SJCRH30 (cell line): ENCODE measurements at regions not wholly inside any gene's neighbourhood (a gene's known extent, or its start where the extent isn't known, plus 50 kb on each side); places are given as distances from the start of the nearest gene placed in this dataset.
"Not testable (repeated sequence)": the region's sequence is repeated elsewhere in the genome, so short reads cannot be mapped to it uniquely, and the experiment has no call there.

Experiments
- DNase-seq, 2 experiments: peaks; one replicate each; pipeline ENCODE4 v3.0.0-alpha.2; 2015 to 2020
- H3K27ac ChIP-seq: fragments of 250-450 bp; sonication (Bioruptor Pico); 2 replicates; pipeline ENCODE4 v1.5.1; 2020; ENCODE audit warnings: mild to moderate bottlenecking, moderate library complexity
- H3K27me3 ChIP-seq: fragments of 250-450 bp; sonication (Bioruptor Pico); 2 replicates; pipeline ENCODE4 v1.5.1; 2020; ENCODE audit warnings: mild to moderate bottlenecking, moderate library complexity
- H3K36me3 ChIP-seq: fragments of 250-450 bp; sonication (Bioruptor Pico); 2 replicates; pipeline ENCODE4 v1.5.1; 2020; ENCODE audit warnings: mild to moderate bottlenecking, moderate library complexity
- H3K4me1 ChIP-seq: fragments of 250-450 bp; sonication (Bioruptor Pico); 2 replicates; pipeline ENCODE4 v1.5.1; 2020; ENCODE audit warnings: mild to moderate bottlenecking, moderate library complexity
- H3K4me3 ChIP-seq: fragments of 250-450 bp; sonication (Bioruptor Pico); 2 replicates; pipeline ENCODE4 v1.5.1; 2020; ENCODE audit warnings: mild to moderate bottlenecking, moderate library complexity
- H3K9me3 ChIP-seq: fragments of 250-450 bp; sonication (Bioruptor Pico); replicated peaks from 2 replicates; pipeline ENCODE4 v1.5.1; 2020; ENCODE audit warnings: mild to moderate bottlenecking, moderate library complexity

DNA sequence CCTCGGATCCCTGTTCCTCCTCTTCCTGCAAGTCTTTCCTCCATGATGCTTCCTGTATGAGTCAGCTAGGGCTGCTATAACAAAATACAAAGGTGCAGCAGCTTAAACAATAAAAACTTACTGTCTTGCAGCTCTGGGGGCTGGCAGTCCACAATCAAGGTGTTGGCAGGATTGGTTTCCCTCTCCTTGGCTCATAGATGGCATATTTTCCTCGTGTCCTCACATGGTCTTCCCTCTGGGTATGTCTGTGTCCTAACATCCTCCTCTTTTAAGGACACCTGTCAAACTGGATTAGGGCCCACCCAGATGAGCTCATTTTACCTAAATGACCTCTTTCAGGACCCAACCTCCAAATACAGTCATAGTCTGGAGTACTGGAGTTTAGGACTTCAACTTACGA lies 117.5 kb downstream of the MED10 start:
- Histone ChIP-seq H3K9me3 (no peaks in the 10 kb centered on the region), H3K4me3 (no peak overlapping the region), H3K27ac (no peak overlapping the region), H3K4me1 (no peaks in the 10 kb centered on the region), H3K27me3 (no peaks in the 10 kb centered on the region), H3K36me3 (no peaks in the 10 kb centered on the region)
- no peak for DNase-seq

DNA sequence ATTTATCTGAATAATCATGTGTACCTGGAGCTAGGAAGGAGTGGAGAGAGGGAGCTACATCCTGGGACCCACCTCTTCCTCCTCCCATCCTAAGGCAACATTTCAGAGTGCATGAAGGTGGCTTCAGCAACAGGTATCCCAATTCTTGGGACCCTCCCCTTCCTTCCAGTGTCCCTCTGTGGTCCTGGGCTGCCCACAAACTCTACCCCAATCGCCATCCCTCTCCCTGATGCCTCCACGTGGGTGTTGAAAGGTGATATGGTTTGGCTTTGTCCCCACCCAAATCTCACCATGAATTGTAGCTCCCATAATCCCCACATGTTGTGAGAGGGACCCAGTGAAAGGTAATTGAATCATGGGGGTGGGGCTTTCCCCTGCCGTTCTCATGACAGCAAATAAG lies 121.4 kb downstream of the MED10 start:
- no peak overlapping the region for H3K4me3 ChIP-seq
- H3K27me3 ChIP-seq: no peaks in the 10 kb centered on the region
- no peaks in the 10 kb centered on the region for H3K9me3 ChIP-seq
- no peak for DNase-seq
- H3K27ac ChIP-seq: no peak overlapping the region
- no peaks in the 10 kb centered on the region for H3K36me3 ChIP-seq
- H3K4me1 ChIP-seq: no peaks in the 10 kb centered on the region

DNA sequence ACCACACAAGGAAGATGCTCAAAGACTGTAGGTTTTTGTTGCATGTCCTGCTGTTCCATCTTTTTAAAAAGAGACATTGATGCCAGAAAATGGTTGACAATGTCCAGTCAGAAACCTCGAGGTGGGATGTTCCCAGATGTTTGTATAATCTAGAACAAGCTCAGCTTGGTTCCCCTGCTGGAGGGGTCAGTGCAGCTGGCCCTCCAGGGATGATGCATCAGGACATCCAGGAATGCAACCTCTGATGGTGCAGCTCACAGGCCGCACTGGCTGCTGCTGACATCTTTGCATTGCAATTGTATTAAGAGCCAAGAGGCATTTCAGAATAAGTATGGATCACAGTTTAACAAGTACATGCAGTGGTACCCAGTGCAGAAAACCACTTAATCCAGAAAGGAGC lies 122.4 kb downstream of the MED10 start:
- Histone ChIP-seq H3K4me3 (no peak overlapping the region), H3K4me1 (no peaks in the 10 kb centered on the region), H3K9me3 (no peaks in the 10 kb centered on the region), H3K27me3 (no peaks in the 10 kb centered on the region), H3K36me3 (no peaks in the 10 kb centered on the region), H3K27ac (no peak overlapping the region)
- no peak for DNase-seq

DNA sequence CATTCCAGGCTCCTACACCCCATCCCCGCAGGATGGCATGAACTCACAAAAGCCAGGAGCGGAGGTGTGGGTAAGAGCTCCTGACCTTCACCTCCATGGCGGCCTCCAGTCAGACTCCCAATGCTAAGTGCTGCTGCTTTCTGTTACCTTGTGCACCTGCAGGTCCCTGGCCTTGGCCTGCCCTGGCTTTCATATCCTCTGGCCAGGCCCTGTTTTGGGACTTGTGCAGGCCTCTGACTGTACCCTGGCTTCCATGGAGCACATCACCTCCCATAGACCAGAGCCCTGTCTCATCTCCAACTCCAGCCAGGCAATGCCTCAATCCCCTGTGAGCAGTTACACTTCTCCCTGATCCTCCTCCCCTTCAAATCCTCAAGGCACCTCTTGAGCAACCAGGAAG lies 124.5 kb downstream of the MED10 start:
- Histone ChIP-seq H3K4me3 (no peak overlapping the region), H3K27me3 (no peaks in the 10 kb centered on the region), H3K36me3 (no peaks in the 10 kb centered on the region), H3K4me1 (no peaks in the 10 kb centered on the region), H3K9me3 (no peaks in the 10 kb centered on the region), H3K27ac (no peak overlapping the region)
- DNase-seq: no peak

DNA sequence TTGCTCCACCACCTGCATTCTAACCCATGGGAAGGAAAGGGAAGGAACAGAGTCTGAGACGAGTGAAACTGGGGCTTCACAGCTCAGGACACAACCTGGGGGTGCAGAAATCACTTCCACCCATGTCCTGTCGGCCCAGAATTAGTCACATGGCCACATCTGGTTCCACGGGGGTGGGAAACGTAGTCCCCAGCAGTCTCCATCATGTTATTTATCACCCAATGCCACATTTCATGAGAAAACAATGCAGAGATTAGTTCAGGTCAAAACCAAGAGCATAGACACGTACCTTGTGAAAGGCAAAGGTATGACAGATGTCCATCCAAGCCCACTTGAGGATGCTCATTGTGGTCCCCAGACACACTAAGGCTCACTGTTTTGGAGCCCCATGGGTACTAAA lies 125.1 kb downstream of the MED10 start:
- Histone ChIP-seq H3K27me3 (no peaks in the 10 kb centered on the region), H3K36me3 (no peaks in the 10 kb centered on the region), H3K4me3 (no peak overlapping the region), H3K27ac (no peak overlapping the region), H3K4me1 (no peaks in the 10 kb centered on the region), H3K9me3 (no peaks in the 10 kb centered on the region)
- DNase-seq: no peak

DNA sequence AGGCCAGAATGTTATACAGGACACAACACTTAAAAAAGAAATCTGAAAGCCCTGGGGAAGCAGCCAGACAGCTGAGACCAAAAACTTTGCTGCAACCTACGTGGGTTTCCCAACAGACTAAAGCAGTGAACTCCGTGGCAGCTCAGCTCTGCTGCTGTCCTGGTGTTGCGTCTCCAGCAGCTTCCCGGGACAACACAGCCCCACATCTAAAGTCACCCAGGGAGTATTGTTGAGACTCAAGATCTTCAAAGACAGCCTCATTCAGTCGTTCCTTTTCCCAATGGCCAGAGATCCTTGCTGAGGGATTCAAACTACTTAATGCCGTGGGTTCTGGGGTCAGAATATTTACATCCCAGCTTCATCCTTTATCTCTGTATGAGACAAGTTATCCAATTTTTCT lies 125.8 kb downstream of the MED10 start:
- no peak for DNase-seq

DNA sequence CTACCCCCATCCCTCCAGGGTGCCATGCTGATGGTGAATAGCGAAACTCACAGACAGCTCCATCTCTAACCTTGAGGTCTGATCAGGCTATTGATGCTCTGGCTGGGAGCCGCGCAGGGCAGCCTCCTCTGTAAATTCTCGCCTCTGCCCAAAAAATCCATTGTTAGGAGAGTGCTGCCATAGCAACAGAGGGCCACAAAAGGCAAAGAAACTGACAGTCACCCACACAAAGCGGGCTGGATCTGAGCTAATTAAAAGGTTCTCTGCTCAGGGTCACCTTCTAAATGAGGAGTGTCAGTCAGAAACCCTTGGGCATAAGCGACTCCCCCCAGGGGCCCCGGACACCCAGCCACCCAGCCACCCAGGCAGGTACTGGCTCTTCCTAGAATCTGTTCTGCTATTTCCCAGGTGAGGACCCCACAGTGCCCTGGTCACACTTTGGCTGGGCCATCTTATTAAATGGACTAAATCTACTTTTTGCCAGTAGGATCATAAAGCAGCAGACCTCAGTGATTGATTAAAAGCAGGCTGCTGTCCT lies 126.7 kb downstream of the MED10 start:
- H3K27me3 ChIP-seq: no peaks in the 10 kb centered on the region
- H3K4me1 ChIP-seq: no peaks in the 10 kb centered on the region
- no peaks in the 10 kb centered on the region for H3K9me3 ChIP-seq
- no peaks in the 10 kb centered on the region for H3K36me3 ChIP-seq
- H3K27ac ChIP-seq: no peak overlapping the region
- H3K4me3 ChIP-seq: no peak overlapping the region
- DNase-seq: no peak

More for the DNA sequence above, 125.8 kb downstream of the MED10 start:
- no peaks in the 10 kb centered on the region for H3K36me3 ChIP-seq
- no peak overlapping the region for H3K4me3 ChIP-seq
- no peaks in the 10 kb centered on the region for H3K9me3 ChIP-seq
- H3K27ac ChIP-seq: no peak overlapping the region
- no peaks in the 10 kb centered on the region for H3K4me1 ChIP-seq
- no peaks in the 10 kb centered on the region for H3K27me3 ChIP-seq

DNA sequence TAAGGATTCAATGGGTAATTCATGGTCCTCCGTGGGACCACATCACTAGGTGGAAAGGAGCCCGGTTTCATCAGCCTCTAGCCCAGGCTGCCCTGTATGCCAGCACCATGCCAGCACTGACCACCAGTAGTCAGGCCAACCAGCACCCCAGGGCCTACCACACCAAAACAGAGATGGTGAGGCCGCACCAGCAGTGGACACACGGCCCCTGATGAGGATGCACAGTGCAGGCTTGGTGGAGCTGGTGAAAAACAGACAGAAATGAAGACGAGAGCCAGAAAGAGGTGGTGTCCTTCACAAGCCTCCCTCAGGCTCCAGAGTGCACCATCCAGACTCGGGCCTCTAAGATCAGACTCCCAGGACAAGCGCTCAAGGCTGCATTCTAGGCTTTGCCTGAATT lies 128.2 kb downstream of the MED10 start:
- Histone ChIP-seq H3K4me3 (no peak overlapping the region), H3K9me3 (no peaks in the 10 kb centered on the region), H3K27me3 (no peaks in the 10 kb centered on the region), H3K27ac (no peak overlapping the region), H3K4me1 (no peaks in the 10 kb centered on the region), H3K36me3 (no peaks in the 10 kb centered on the region)
- no peak for DNase-seq

DNA sequence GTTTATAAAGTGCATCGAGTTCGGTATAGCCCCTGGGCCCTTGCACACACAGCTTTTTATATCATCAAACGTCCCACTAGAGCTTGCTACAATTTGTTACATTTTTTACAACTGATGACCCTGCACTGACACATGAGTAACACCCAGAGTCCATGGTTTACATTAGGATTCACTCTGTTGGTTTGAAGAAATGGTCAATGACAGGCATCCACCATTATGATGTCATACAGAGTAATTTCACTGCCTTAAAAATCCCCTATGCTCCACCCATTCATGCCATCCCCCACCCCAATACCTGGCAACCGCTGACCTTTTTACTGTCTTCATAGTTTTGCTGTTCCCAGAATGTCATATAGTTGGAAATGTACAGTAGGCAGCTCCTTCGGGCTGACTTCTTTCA lies 130.2 kb downstream of the MED10 start:
- no peaks in the 10 kb centered on the region for H3K4me1 ChIP-seq
- no peak for DNase-seq
- H3K36me3 ChIP-seq: no peaks in the 10 kb centered on the region
- no peaks in the 10 kb centered on the region for H3K27me3 ChIP-seq
- no peak overlapping the region for H3K4me3 ChIP-seq
- no peak overlapping the region for H3K27ac ChIP-seq
- no peaks in the 10 kb centered on the region for H3K9me3 ChIP-seq

DNA sequence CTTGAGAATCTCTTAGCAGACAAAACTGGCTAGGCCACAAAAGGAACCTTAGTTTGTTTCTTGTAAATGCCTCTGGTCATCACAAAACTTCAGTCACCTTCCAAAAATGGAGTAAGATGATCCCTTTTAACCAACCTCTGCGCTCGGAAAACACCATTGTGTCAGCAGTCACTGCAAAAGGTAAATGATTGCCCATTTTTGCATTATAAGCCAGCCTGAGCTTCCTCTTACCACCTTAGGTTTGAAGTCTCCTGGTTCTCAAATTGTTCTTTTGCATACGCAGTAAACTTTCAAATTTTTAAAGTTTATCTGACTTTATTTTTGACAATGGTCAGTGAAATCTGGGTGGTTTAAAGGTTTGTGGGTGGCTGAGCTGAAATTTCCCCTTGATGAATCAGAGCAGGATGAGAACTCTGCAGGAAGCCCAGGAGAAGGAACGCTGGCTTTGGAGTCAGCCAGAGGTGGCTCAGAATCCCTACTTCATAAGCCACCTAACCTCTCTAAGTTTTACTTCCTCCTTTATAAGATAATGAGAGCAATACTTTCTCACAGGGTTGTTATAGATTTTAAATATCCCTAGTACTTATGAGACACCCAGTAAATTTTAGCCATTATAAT lies 131.4 kb downstream of the MED10 start:
- Histone ChIP-seq H3K9me3 (no peaks in the 10 kb centered on the region), H3K36me3 (no peaks in the 10 kb centered on the region), H3K27me3 (no peaks in the 10 kb centered on the region), H3K4me1 (no peaks in the 10 kb centered on the region), H3K4me3 (no peak overlapping the region), H3K27ac (no peak overlapping the region)
- DNase-seq: no peak

DNA sequence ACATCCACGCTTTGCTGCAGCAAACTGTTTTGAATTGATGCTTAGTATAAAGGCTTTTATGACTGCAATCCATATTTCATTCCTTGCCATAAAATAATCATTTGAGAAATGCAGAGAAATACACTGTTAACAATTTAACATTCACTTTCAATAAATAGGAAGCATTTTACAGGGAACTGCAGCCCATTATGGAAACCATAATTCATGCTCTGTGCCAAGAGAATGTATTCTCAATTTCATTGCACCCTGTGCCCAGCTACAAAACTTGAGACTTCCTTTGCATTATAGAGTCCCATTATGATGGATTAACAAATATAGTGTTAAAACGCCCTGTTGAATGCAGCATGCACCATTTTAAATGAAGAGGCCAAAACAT lies 134.0 kb downstream of the MED10 start:
- Histone ChIP-seq H3K27me3 (no peaks in the 10 kb centered on the region), H3K27ac (no peak overlapping the region), H3K4me1 (no peaks in the 10 kb centered on the region), H3K4me3 (no peak overlapping the region), H3K36me3 (no peaks in the 10 kb centered on the region), H3K9me3 (no peaks in the 10 kb centered on the region)
- DNase-seq: no peak

DNA sequence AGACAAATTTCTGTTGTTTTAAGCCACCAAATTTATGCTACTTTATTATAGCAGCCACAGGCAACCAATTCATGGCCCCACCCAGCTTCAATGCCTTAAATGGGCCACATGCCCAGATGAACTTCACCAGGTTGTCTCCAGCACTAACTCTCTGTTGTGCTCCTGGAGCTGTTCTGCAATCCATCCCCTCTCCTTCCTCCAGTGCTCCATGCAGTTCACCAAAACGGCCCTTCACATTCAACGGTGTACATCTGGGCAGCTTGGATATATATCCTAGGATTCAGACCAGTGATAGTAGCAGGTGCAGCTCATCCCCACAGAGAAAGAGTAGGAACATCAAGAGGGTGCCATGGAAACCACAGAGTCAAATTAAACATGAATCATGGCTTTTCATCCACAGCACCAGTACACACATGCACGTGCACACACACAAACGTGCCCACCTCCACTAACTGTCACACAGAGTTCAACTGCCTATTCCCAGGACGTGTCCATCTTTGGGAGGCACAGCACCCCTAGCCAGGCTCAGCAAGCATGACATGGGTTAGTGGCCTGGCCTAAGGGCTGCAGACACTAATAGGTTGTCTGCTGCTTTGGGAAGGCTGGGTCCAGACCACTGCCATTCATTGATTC lies 134.5 kb downstream of the MED10 start:
- H3K27ac ChIP-seq: no peak overlapping the region
- no peaks in the 10 kb centered on the region for H3K9me3 ChIP-seq
- no peaks in the 10 kb centered on the region for H3K36me3 ChIP-seq
- no peaks in the 10 kb centered on the region for H3K27me3 ChIP-seq
- H3K4me3 ChIP-seq: no peak overlapping the region
- DNase-seq: no peak
- H3K4me1 ChIP-seq: no peaks in the 10 kb centered on the region

DNA sequence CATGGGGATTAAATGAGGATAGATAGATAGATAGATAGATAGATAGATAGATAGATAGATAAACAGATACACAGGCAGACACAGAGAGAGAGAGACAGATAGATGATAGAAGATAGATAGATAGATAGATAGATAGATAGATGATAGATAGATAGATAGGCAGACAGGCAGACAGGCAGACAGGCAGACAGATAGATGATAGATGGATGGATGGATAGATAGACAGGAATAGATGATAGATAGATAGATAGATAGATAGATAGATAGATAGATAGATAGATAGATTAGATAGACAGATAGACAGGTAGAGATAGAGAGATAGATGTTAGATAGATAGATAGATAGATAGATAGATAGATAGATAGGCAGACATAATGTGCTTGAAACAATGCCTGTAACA lies 137.3 kb downstream of the MED10 start:
- not testable (repeated sequence) for DNase-seq, H3K4me3 ChIP-seq, H3K36me3 ChIP-seq, H3K4me1 ChIP-seq, H3K9me3 ChIP-seq, H3K27ac ChIP-seq, H3K27me3 ChIP-seq

DNA sequence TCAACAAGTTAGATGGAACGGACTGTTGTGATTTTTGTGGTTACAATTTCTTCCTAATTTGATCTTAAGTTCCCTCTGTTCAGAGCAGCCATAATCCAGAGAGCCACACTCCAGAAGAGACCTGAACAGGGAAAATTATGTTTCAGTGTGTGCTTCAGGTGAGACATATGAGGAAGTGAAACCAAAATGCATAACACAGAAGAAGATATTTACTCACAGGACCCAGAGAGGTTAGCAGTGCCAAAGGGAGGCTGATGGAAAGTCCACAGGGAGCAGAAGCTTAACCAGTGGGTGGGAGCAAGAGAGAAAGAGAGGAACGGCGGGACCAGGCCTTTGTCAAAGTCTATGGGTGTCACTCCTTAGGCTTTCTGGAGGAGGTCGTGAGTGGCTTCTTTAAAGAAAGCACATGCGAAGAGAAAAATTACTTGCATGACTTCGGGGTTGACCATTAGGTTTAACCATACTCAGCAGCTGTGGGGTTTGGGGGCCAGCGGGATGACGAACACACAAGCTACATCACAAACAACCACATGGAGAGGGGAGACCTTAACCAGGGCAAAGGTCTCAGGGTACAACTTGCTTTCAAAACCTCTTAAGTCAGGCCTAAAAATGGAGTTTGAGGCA lies 141.4 kb downstream of the MED10 start:
- no peaks in the 10 kb centered on the region for H3K36me3 ChIP-seq
- no peak overlapping the region for H3K4me3 ChIP-seq
- no peak for DNase-seq
- H3K27ac ChIP-seq: no peak overlapping the region
- H3K9me3 ChIP-seq: no peaks in the 10 kb centered on the region
- no peaks in the 10 kb centered on the region for H3K4me1 ChIP-seq
- H3K27me3 ChIP-seq: no peaks in the 10 kb centered on the region

DNA sequence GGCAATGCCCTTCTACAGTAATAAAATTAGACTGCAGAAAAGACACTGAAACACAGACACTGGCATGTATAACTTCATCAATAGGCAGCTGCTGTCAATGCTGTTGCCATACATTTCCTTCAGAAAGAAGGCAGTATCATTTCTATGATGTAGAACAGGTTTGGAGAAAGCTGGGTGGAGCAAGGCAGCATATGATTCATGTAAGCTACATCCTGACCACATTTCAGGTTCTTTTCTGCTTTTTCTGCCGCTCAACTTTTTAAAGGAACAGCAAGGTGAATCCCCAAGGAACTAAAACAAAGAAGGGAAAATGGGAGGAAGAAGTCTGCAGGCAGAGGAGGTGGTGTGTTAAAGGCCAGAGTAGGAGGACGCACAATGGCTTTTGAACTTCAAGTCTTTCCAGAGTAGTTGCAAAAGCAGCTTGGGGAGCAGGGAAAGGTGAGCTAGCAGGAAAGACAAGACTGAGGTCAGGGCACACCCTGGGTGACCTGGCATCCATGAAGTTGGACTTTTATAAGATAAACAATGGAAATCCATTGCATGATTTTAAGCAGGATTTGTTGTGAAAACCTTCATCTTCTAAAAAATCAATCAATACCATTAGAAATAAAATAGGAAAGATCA lies 142.1 kb downstream of the MED10 start:
- no peaks in the 10 kb centered on the region for H3K27me3 ChIP-seq
- no peak overlapping the region for H3K27ac ChIP-seq

More for the DNA sequence above, 142.1 kb downstream of the MED10 start:
- Histone ChIP-seq H3K36me3 (no peaks in the 10 kb centered on the region), H3K9me3 (no peaks in the 10 kb centered on the region), H3K4me1 (no peaks in the 10 kb centered on the region), H3K4me3 (no peak overlapping the region)
- no peak for DNase-seq
